ENCODE measurements at regions not wholly inside any gene's neighbourhood (a gene's known extent, or its start where the extent isn't known, plus 50 kb on each side); places are given as distances from the start of the nearest gene placed in this dataset.

- H3K4me3 ChIP-seq (ENCODE audit: low read depth, low read length) = no peak overlapping the region
- no peak for TF ChIP-seq CTCF (IDR thresholded peaks at IDR 0.05; ENCODE audit: borderline replicate concordance, insufficient read depth, low read depth, low read length)
Observed at GRCh38 chr3:40672861-40673260, 148.1 kb downstream of the ZNF621 start.

GRCh38 chr3:40677321-40677720 lies 152.6 kb downstream of the ZNF621 start:
- no peak for TF ChIP-seq CTCF (IDR thresholded peaks at IDR 0.05; ENCODE audit: borderline replicate concordance, insufficient read depth, low read depth, low read length)
- no peak overlapping the region for H3K4me3 ChIP-seq (ENCODE audit: low read depth, low read length)

GRCh38 chr3:40677749-40678148 lies 153.0 kb downstream of the ZNF621 start:
- TF ChIP-seq CTCF (IDR thresholded peaks at IDR 0.05; ENCODE audit: borderline replicate concordance, insufficient read depth, low read depth, low read length) = no peak
- H3K4me3 ChIP-seq (ENCODE audit: low read depth, low read length) = no peak overlapping the region

- H3K4me3 ChIP-seq (ENCODE audit: low read depth, low read length) = no peak overlapping the region
- TF ChIP-seq CTCF (IDR thresholded peaks at IDR 0.05; ENCODE audit: borderline replicate concordance, insufficient read depth, low read depth, low read length) = no peak
Observed at GRCh38 chr3:40679290-40679689, 154.5 kb downstream of the ZNF621 start.

GRCh38 chr3:40680685-40681657 lies 156.2 kb downstream of the ZNF621 start:
- no peak for TF ChIP-seq CTCF (IDR thresholded peaks at IDR 0.05; ENCODE audit: borderline replicate concordance, insufficient read depth, low read depth, low read length)
- H3K4me3 ChIP-seq (ENCODE audit: low read depth, low read length) = no peak overlapping the region

GRCh38 chr3:40681658-40682055 lies 156.9 kb downstream of the ZNF621 start:
- no peak overlapping the region for H3K4me3 ChIP-seq (ENCODE audit: low read depth, low read length)
- TF ChIP-seq CTCF (IDR thresholded peaks at IDR 0.05; ENCODE audit: borderline replicate concordance, insufficient read depth, low read depth, low read length) = no peak

- H3K4me3 ChIP-seq (ENCODE audit: low read depth, low read length) = no peak overlapping the region
- no peak for TF ChIP-seq CTCF (IDR thresholded peaks at IDR 0.05; ENCODE audit: borderline replicate concordance, insufficient read depth, low read depth, low read length)
Observed at GRCh38 chr3:40689837-40690236, 165.1 kb downstream of the ZNF621 start.

All from GM12875 (cell line).